Activated B cell treated with CpG ODN at 0.5 μM for 24 hours (primary cell): ENCODE measurements at regions not wholly inside any gene's neighbourhood (a gene's known extent, or its start where the extent isn't known, plus 50 kb on each side); places are given as distances from the start of the nearest gene placed in this dataset.

ENCODE experiments used
- ATAC-seq: fragments of 200-7000 bp; cut with Tn5 transposase; one replicate; pipeline ENCODE4 v1.10.0; 2021; ENCODE audit warnings: low read depth, mild to moderate bottlenecking, moderate library complexity
- CTCF ChIA-PET: fragments of 350-600 bp; sonication (Branson Sonifier 250); formaldehyde crosslinking; loops from one replicate; lab custom pipeline; 2021; ENCODE audit warnings: antibody characterized with exemption; lab: Charles Lee
- POLR2A ChIA-PET: fragments of 350-600 bp; sonication (Branson Sonifier 250); formaldehyde crosslinking; loops from one replicate; lab custom pipeline; 2021; ENCODE audit warnings: antibody characterized with exemption; lab: Charles Lee
- DNase-seq: peaks from one replicate; pipeline ENCODE4 v3.0.0; 2022
- H3K27ac Mint-ChIP-seq: one replicate; pipeline ENCODE4 v1.8.0; 2020; ENCODE audit warnings: mixed read lengths
- H3K27me3 Mint-ChIP-seq: one replicate; pipeline ENCODE4 v1.8.0; 2021; ENCODE audit warnings: mixed read lengths
- H3K36me3 Mint-ChIP-seq: one replicate; pipeline ENCODE4 v1.8.0; 2021; ENCODE audit warnings: low read depth, mixed read lengths
- H3K4me1 Mint-ChIP-seq: one replicate; pipeline ENCODE4 v1.8.0; 2021; ENCODE audit warnings: mixed read lengths
- H3K4me3 Mint-ChIP-seq: one replicate; pipeline ENCODE4 v1.8.0; 2020; ENCODE audit warnings: mild to moderate bottlenecking, mixed read lengths
- H3K9me3 Mint-ChIP-seq: one replicate; pipeline ENCODE4 v1.8.0; 2020; ENCODE audit warnings: mixed read lengths
- CTCF ChIP-seq: fragments of 200-600 bp; IDR thresholded peaks from one replicate; pipeline ENCODE4 v1.8.0; 2022; ENCODE audit warnings: antibody characterized with exemption, mild to moderate bottlenecking
- intact Hi-C: fragments of 100-400 bp; cut with micrococcal nuclease; formaldehyde crosslinking; loops from one replicate; pipeline ENCODE4 v1.15.1; 2024

GRCh38 chr7:145876376-145876775 is 240.2 kb upstream of the CNTNAP2 start:
- intact Hi-C loops, result no loop called here
- Mint-ChIP-seq H3K9me3 (no peaks in the 10 kb centered on the region), H3K36me3 (no peaks in the 10 kb centered on the region), H3K27ac (no peak overlapping the region), H3K4me1 (no peaks in the 10 kb centered on the region), H3K4me3 (no peak overlapping the region), H3K27me3 (no peaks in the 10 kb centered on the region)
- DNase-seq, result no peak
- no peak for TF ChIP-seq CTCF
- ATAC-seq, result no peak
- ChIA-PET CTCF (no interaction called here), POLR2A (no interaction called here)

GRCh38 chr7:145875267-145875666 is 241.3 kb upstream of the CNTNAP2 start:
- TF ChIP-seq CTCF, result no peak
- H3K9me3 Mint-ChIP-seq, result no peaks in the 10 kb centered on the region
- CTCF ChIA-PET, result no interaction called here
- no peak for ATAC-seq
- H3K36me3 Mint-ChIP-seq, result no peaks in the 10 kb centered on the region
- H3K27ac Mint-ChIP-seq, result no peak overlapping the region
- no peak overlapping the region for H3K4me3 Mint-ChIP-seq
- intact Hi-C loops, result no loop called here
- POLR2A ChIA-PET, result no interaction called here
- no peaks in the 10 kb centered on the region for H3K4me1 Mint-ChIP-seq
- no peak for DNase-seq
- no peaks in the 10 kb centered on the region for H3K27me3 Mint-ChIP-seq

GRCh38 chr7:145868935-145869334 is 247.7 kb upstream of the CNTNAP2 start:
- no peaks in the 10 kb centered on the region for H3K36me3 Mint-ChIP-seq
- ChIA-PET POLR2A (no interaction called here), CTCF (no interaction called here)
- DNase-seq (no peak), ATAC-seq (no peak)
- peaks cover 12% of the 10 kb centered on the region for H3K9me3 Mint-ChIP-seq
- H3K27ac Mint-ChIP-seq, result no peak overlapping the region
- H3K4me1 Mint-ChIP-seq, result no peaks in the 10 kb centered on the region
- H3K4me3 Mint-ChIP-seq, result no peak overlapping the region
- intact Hi-C loops, result no loop called here
- no peak for TF ChIP-seq CTCF
- H3K27me3 Mint-ChIP-seq, result no peaks in the 10 kb centered on the region

- CTCF ChIA-PET, result no interaction called here
- no peak for TF ChIP-seq CTCF
- Mint-ChIP-seq H3K9me3 (peaks cover 5% of the 10 kb centered on the region), H3K36me3 (no peaks in the 10 kb centered on the region), H3K4me3 (no peak overlapping the region), H3K27me3 (no peaks in the 10 kb centered on the region), H3K27ac (no peak overlapping the region), H3K4me1 (no peaks in the 10 kb centered on the region)
- ATAC-seq (no peak), DNase-seq (no peak)
- intact Hi-C loops, result no loop called here
- POLR2A ChIA-PET, result no interaction called here
Measured at GRCh38 chr7:145862212-145862611, 254.4 kb upstream of the CNTNAP2 start.

- no peak for TF ChIP-seq CTCF
- no peak overlapping the region for H3K27ac Mint-ChIP-seq
- POLR2A ChIA-PET, result no interaction called here
- H3K4me3 Mint-ChIP-seq, result no peak overlapping the region
- H3K36me3 Mint-ChIP-seq, result no peaks in the 10 kb centered on the region
- intact Hi-C loops, result no loop called here
- peaks cover 9% of the 10 kb centered on the region for H3K9me3 Mint-ChIP-seq
- H3K4me1 Mint-ChIP-seq, result no peaks in the 10 kb centered on the region
- ATAC-seq (no peak), DNase-seq (no peak)
- CTCF ChIA-PET, result no interaction called here
- H3K27me3 Mint-ChIP-seq, result no peaks in the 10 kb centered on the region
Measured at GRCh38 chr7:145860809-145861208, 255.8 kb upstream of the CNTNAP2 start.
